Neural progenitor cell (in vitro differentiated cells): ENCODE measurements at regions not wholly inside any gene's neighbourhood (a gene's known extent, or its start where the extent isn't known, plus 50 kb on each side); places are given as distances from the start of the nearest gene placed in this dataset.

ENCODE experiments used
- DNase-seq: peaks from one replicate; pipeline ENCODE4 v3.0.0-alpha.2; 2016; ENCODE audit warnings: low spot score
- H2AFZ ChIP-seq: fragments of 200-600 bp; sonication (generic); replicated peaks from 2 replicates; pipeline ENCODE4 v1.6.1; 2016; ENCODE audit warnings: antibody characterized with exemption
- H3F3A ChIP-seq: fragments of 200-600 bp; sonication (generic); 2 replicates; pipeline ENCODE4 v1.6.1; 2016; ENCODE audit warnings: antibody characterized with exemption, low read depth
- H3K27ac ChIP-seq: fragments of 200-600 bp; sonication (generic); 2 replicates; pipeline ENCODE4 v1.5.1; 2016; ENCODE audit warnings: mild to moderate bottlenecking
- H3K27me3 ChIP-seq: fragments of 200-600 bp; sonication (generic); 2 replicates; pipeline ENCODE4 v1.6.1; 2016; ENCODE audit warnings: mild to moderate bottlenecking, moderate library complexity
- H3K36me3 ChIP-seq: fragments of 200-600 bp; sonication (generic); 2 replicates; pipeline ENCODE4 v1.5.1; 2016
- H3K4me1 ChIP-seq: fragments of 200-600 bp; sonication (generic); 2 replicates; pipeline ENCODE4 v1.6.1; 2016; ENCODE audit warnings: mixed run types
- H3K4me2 ChIP-seq: fragments of 200-600 bp; sonication (generic); 2 replicates; pipeline ENCODE4 v1.6.1; 2016
- H3K4me3 ChIP-seq: fragments of 200-600 bp; sonication (generic); 2 replicates; pipeline ENCODE4 v1.5.1; 2016
- H3K79me2 ChIP-seq: fragments of 200-600 bp; sonication (generic); 2 replicates; pipeline ENCODE4 v1.6.1; 2016; ENCODE audit warnings: low read depth
- H3K9ac ChIP-seq: fragments of 200-600 bp; sonication (generic); 2 replicates; pipeline ENCODE4 v1.6.1; 2016
- H3K9me3 ChIP-seq: fragments of 200-600 bp; sonication (generic); 2 replicates; pipeline ENCODE4 v1.5.1; 2016; ENCODE audit warnings: low read depth
- H4K20me1 ChIP-seq: fragments of 200-600 bp; sonication (generic); 2 replicates; pipeline ENCODE4 v1.6.1; 2016; ENCODE audit warnings: low read depth
- H3K27ac Mint-ChIP-seq: 3 replicates; pipeline ENCODE4 v1.8.0; 2021; ENCODE audit warnings: mixed read lengths
- H3K27me3 Mint-ChIP-seq: 2 replicates; pipeline ENCODE4 v1.8.0; 2022; ENCODE audit warnings: low read depth, mild to moderate bottlenecking, inconsistent platforms, moderate library complexity, mixed read lengths; ENCODE audit not compliant: insufficient read depth
- H3K36me3 Mint-ChIP-seq: 3 replicates; pipeline ENCODE4 v1.8.0; 2021; ENCODE audit warnings: mixed read lengths
- H3K4me1 Mint-ChIP-seq: 3 replicates; pipeline ENCODE4 v1.8.0; 2021; ENCODE audit warnings: mixed read lengths
- H3K4me3 Mint-ChIP-seq: 3 replicates; pipeline ENCODE4 v1.8.0; 2021; ENCODE audit warnings: mild to moderate bottlenecking, moderate library complexity, mixed read lengths
- H3K9me3 Mint-ChIP-seq: 3 replicates; pipeline ENCODE4 v1.8.0; 2020; ENCODE audit warnings: mixed read lengths
- CTCF ChIP-seq: fragments of 200-600 bp; sonication (generic); IDR thresholded peaks from 2 replicates; pipeline ENCODE4 v1.5.1; 2017; ENCODE audit warnings: antibody characterized with exemption, mild to moderate bottlenecking
- EZH2 ChIP-seq: fragments of 200-600 bp; sonication (generic); IDR thresholded peaks from 2 replicates; pipeline ENCODE4 v1.6.1; 2017; ENCODE audit warnings: antibody characterized with exemption, mild to moderate bottlenecking, moderate library complexity
- EZH2phosphoT487 ChIP-seq: fragments of 200-600 bp; sonication (generic); IDR thresholded peaks from 2 replicates; pipeline ENCODE4 v1.6.1; 2017; ENCODE audit warnings: antibody characterized with exemption

- H3K9ac ChIP-seq, result no peak overlapping the region
- H3K27me3 ChIP-seq, result no peaks in the 10 kb centered on the region
- no peak for TF ChIP-seq CTCF
- no peak for TF ChIP-seq EZH2
- no peak for TF ChIP-seq EZH2phosphoT487
- DNase-seq, result no peak
- Mint-ChIP-seq H3K4me1 (no peaks in the 10 kb centered on the region), H3K36me3 (peaks cover 50% of the 10 kb centered on the region), H3K4me3 (no peak overlapping the region), H3K27me3 (peaks cover 3% of the 10 kb centered on the region), H3K27ac (no peak overlapping the region), H3K9me3 (peaks cover 5% of the 10 kb centered on the region)
- no peaks in the 10 kb centered on the region for H3F3A ChIP-seq
- no peaks in the 10 kb centered on the region for H4K20me1 ChIP-seq
- no peak overlapping the region for H2AFZ ChIP-seq
- no peak overlapping the region for H3K4me2 ChIP-seq
- no peaks in the 10 kb centered on the region for H3K4me1 ChIP-seq
- no peak overlapping the region for H3K4me3 ChIP-seq
- H3K9me3 ChIP-seq, result no peaks in the 10 kb centered on the region
- H3K79me2 ChIP-seq, result no peaks in the 10 kb centered on the region
- peaks cover 3% of the 10 kb centered on the region for H3K36me3 ChIP-seq
- H3K27ac ChIP-seq, result no peak overlapping the region
Measured at GRCh38 chr11:34730544-34731295, 109.8 kb downstream of the EHF start.

- Histone ChIP-seq H2AFZ (no peak overlapping the region), H3K9ac (no peak overlapping the region), H3K79me2 (no peaks in the 10 kb centered on the region), H3K4me2 (no peak overlapping the region), H3K27me3 (no peaks in the 10 kb centered on the region), H4K20me1 (no peaks in the 10 kb centered on the region), H3K36me3 (peaks cover 4% of the 10 kb centered on the region), H3K27ac (no peak overlapping the region), H3K4me3 (no peak overlapping the region), H3K4me1 (no peaks in the 10 kb centered on the region), H3F3A (no peaks in the 10 kb centered on the region), H3K9me3 (no peaks in the 10 kb centered on the region)
- Mint-ChIP-seq H3K27ac (no peak overlapping the region), H3K36me3 (peaks cover 46% of the 10 kb centered on the region), H3K4me1 (no peaks in the 10 kb centered on the region), H3K9me3 (peaks cover 9% of the 10 kb centered on the region), H3K27me3 (peaks cover 3% of the 10 kb centered on the region), H3K4me3 (no peak overlapping the region)
- DNase-seq, result no peak
- TF ChIP-seq CTCF (no peak), EZH2phosphoT487 (no peak), EZH2 (no peak)
Measured at GRCh38 chr11:34728609-34729008, 107.7 kb downstream of the EHF start.

GRCh38 chr11:34727228-34727737 lies 106.4 kb downstream of the EHF start:
- Mint-ChIP-seq H3K4me3 (no peak overlapping the region), H3K9me3 (peaks cover 16% of the 10 kb centered on the region), H3K36me3 (peaks cover 47% of the 10 kb centered on the region), H3K27me3 (peaks cover 3% of the 10 kb centered on the region), H3K4me1 (no peaks in the 10 kb centered on the region), H3K27ac (no peak overlapping the region)
- Histone ChIP-seq H3K79me2 (no peaks in the 10 kb centered on the region), H3K4me1 (no peaks in the 10 kb centered on the region), H2AFZ (no peak overlapping the region), H3K4me2 (no peak overlapping the region), H3K9ac (no peak overlapping the region), H3K27ac (no peak overlapping the region), H3K4me3 (no peak overlapping the region), H4K20me1 (no peaks in the 10 kb centered on the region), H3K9me3 (no peaks in the 10 kb centered on the region), H3K27me3 (no peaks in the 10 kb centered on the region), H3K36me3 (peaks cover 12% of the 10 kb centered on the region), H3F3A (no peaks in the 10 kb centered on the region)
- DNase-seq, result no peak
- TF ChIP-seq EZH2phosphoT487, result no peak
- TF ChIP-seq CTCF, result no peak
- no peak for TF ChIP-seq EZH2
